K562 (cell line): ENCODE measurements at regions not wholly inside any gene's neighbourhood (a gene's known extent, or its start where the extent isn't known, plus 50 kb on each side); places are given as distances from the start of the nearest gene placed in this dataset.

Experiments used
- ATAC-seq: fragments of 200-7000 bp; cut with Tn5 transposase; 3 replicates; pipeline ENCODE4 v1.9.1; 2020; ENCODE audit warnings: moderate library complexity
- BruUV-seq: library from RNA; stranded (reverse); fragments of 400-500 nt; replicated peaks from 2 replicates; lab custom pipeline; 2021; lab: Mats Ljungman, UMichigan
- CTCF ChIA-PET: fragments of 300-600 bp; formaldehyde crosslinking; extraction: SDS; loops from one replicate; lab custom pipeline; 2021; ENCODE audit warnings: low intra/inter-chr PET ratio; lab: Yijun Ruan, JAX
- POLR2A ChIA-PET: fragments of 300-600, 350-650 bp; sonication (Branson Sonifier 250); formaldehyde crosslinking; extraction: SDS; loops from one replicate; lab custom pipeline; 2021; ENCODE audit warnings: antibody characterized with exemption, inconsistent platforms; lab: Yijun Ruan, JAX
- DNase-seq, 4 experiments: peaks; one replicate each; pipeline versions ENCODE4 v3.0.0 to v3.0.0-alpha.2; 2011 to 2018; ENCODE audit warnings: low spot score in 3 of 4, mixed read lengths in 3 of 4; ENCODE audit errors: extremely low read depth in 1 of 4
- FAIRE-seq: peaks from 2 replicates; lab custom pipeline; 2011; peaks lifted over from hg19 to GRCh38; lab: Jason Lieb, UNC
- H2AFZ ChIP-seq: 2 replicates; pipeline ENCODE4 v1.6.0; 2011; ENCODE audit warnings: low read depth, low read length, control low read depth, inconsistent platforms
- H3K27ac ChIP-seq: fragments of 200-600 bp; 3 replicates; pipeline ENCODE4 v1.8.0; 2011; ENCODE audit warnings: low read depth, mild to moderate bottlenecking, control low read depth, inconsistent platforms, low read length, moderate library complexity, mixed read lengths; ENCODE audit errors: extremely low read depth
- H3K27me3 ChIP-seq, 2 experiments: fragments of 300-600 bp in 1 of 2; 2 replicates in 1 of 2; 3 replicates in 1 of 2; pipeline versions ENCODE4 v1.6.0 to v1.8.0; 2011; ENCODE audit warnings: inconsistent platforms in 2 of 2, low read length in 2 of 2, mild to moderate bottlenecking in 1 of 2, mixed read lengths in 1 of 2, moderate library complexity in 1 of 2; ENCODE audit not compliant: control insufficient read depth in 2 of 2, insufficient read depth in 2 of 2
- H3K36me3 ChIP-seq: fragments of 300-600 bp; 3 replicates; pipeline ENCODE4 v1.8.0; 2011; ENCODE audit warnings: mild to moderate bottlenecking, low read length, inconsistent platforms; ENCODE audit not compliant: control insufficient read depth, insufficient read depth
- H3K4me1 ChIP-seq, 2 experiments: fragments of 200-600 bp in 1 of 2; replicated peaks in 1 of 2; 2 replicates in 1 of 2; 3 replicates in 1 of 2; pipeline versions ENCODE4 v1.5.1 to v1.8.0; 2011; ENCODE audit warnings: inconsistent platforms in 2 of 2, low read length in 2 of 2, mild to moderate bottlenecking in 1 of 2, mixed read lengths in 1 of 2, moderate library complexity in 1 of 2; ENCODE audit not compliant: control insufficient read depth in 2 of 2, insufficient read depth in 2 of 2
- H3K4me2 ChIP-seq: 2 replicates; pipeline ENCODE4 v1.6.1; 2011; ENCODE audit warnings: low read length, control low read depth, inconsistent platforms, mixed read lengths; ENCODE audit not compliant: insufficient read depth
- H3K4me3 ChIP-seq: fragments of 200-600 bp; sonication (generic), shearing (Covaris generic); 2 replicates; pipeline ENCODE4 v1.5.1; 2016; ENCODE audit warnings: control low read depth, inconsistent platforms
- H3K79me2 ChIP-seq: fragments of 200-600 bp; 3 replicates; pipeline ENCODE4 v1.8.0; 2011; ENCODE audit warnings: low read length, inconsistent platforms; ENCODE audit not compliant: control insufficient read depth, insufficient read depth
- H3K9ac ChIP-seq, 2 experiments: 2 replicates each; pipeline versions ENCODE4 v1.6.0 to v1.6.1; 2011; ENCODE audit warnings: low read depth in 2 of 2, low read length in 2 of 2, control low read depth in 1 of 2, inconsistent platforms in 1 of 2, mild to moderate bottlenecking in 1 of 2, mixed read lengths in 1 of 2; ENCODE audit not compliant: insufficient read depth in 1 of 2
- H3K9me1 ChIP-seq: one replicate; pipeline ENCODE4 v1.6.0; 2011; ENCODE audit warnings: inconsistent platforms, mild to moderate bottlenecking, low read length, moderate library complexity; ENCODE audit not compliant: control insufficient read depth, insufficient read depth
- H3K9me3 ChIP-seq: replicated peaks from 2 replicates; pipeline ENCODE4 v1.5.1; 2011; ENCODE audit warnings: low read depth, low read length, inconsistent platforms; ENCODE audit not compliant: control insufficient read depth, insufficient read depth
- H4K20me1 ChIP-seq: replicated peaks from 2 replicates; pipeline ENCODE4 v1.6.1; 2011; ENCODE audit warnings: low read length, inconsistent platforms, mixed read lengths; ENCODE audit not compliant: control insufficient read depth, insufficient read depth
- ETV6 ChIP-seq, 3 experiments: fragments of 150-350 bp in 1 of 3; sonication (generic) in 1 of 3; formaldehyde crosslinking in 1 of 3; IDR thresholded peaks; 2 replicates each; pipeline versions ENCODE4 v1.6.1 to v1.8.0; 2014 to 2022; ENCODE audit warnings: borderline replicate concordance in 2 of 3, low read depth in 2 of 3, antibody characterized with exemption in 1 of 3, low read length in 1 of 3, mild to moderate bottlenecking in 1 of 3, missing genetic modification reagents in 1 of 3
- FOS ChIP-seq: IDR thresholded peaks from 3 replicates; pipeline ENCODE4 v1.6.1; 2011; ENCODE audit not compliant: insufficient read length; ENCODE audit errors: extremely low read depth
- HSF4 ChIP-seq: fragments of 250-450 bp; sonication (Bioruptor Pico); IDR thresholded peaks from 2 replicates; pipeline ENCODE4 v2.1.2; 2022; ENCODE audit warnings: mild to moderate bottlenecking, moderate library complexity, borderline replicate concordance
- KLF13 ChIP-seq: fragments of 450-650 bp; IDR thresholded peaks from 2 replicates; pipeline ENCODE4 v1.6.1; 2016; ENCODE audit warnings: missing genetic modification characterization, low read depth, mild to moderate bottlenecking, missing compliant biosample characterization, moderate library complexity, borderline replicate concordance
- MAFF ChIP-seq: IDR thresholded peaks from 2 replicates; pipeline ENCODE4 v1.6.1; 2012; ENCODE audit warnings: low read length, improper control_type of control experiment
- PHTF2 ChIP-seq: fragments of 250-450 bp; sonication (Bioruptor Pico); IDR thresholded peaks from 2 replicates; pipeline ENCODE4 v1.5.0; 2021; ENCODE audit warnings: mild to moderate bottlenecking
- SRSF9 ChIP-seq: fragments of 200-400 bp; formaldehyde crosslinking; IDR thresholded peaks from 2 replicates; pipeline ENCODE4 v1.6.1; 2017; ENCODE audit warnings: low read depth, low read length, borderline replicate concordance
- ZNF830 ChIP-seq: fragments of 250-450 bp; sonication (Bioruptor Pico); IDR thresholded peaks from 2 replicates; pipeline ENCODE4 v1.5.0; 2021; ENCODE audit warnings: mild to moderate bottlenecking
- WGBS: fragments of 100-300 bp; shearing (Covaris generic); methylation state at CpG from one replicate; pipeline ENCODE4 v1.1.6; 2016; ENCODE audit warnings: low coverage, mixed read lengths; ENCODE audit not compliant: insufficient coverage; ENCODE audit errors: missing lambda C conversion rate; 5-methylcytosine and 5-hydroxymethylcytosine counted together
- in situ Hi-C: fragments of 300-500 bp; cut with MboI; formaldehyde crosslinking; loops from 4 replicates; pipeline ENCODE4 v1.15.0; 2018; ENCODE audit warnings: inconsistent platforms, mixed read lengths
- intact Hi-C: fragments of 100-400 bp; cut with micrococcal nuclease; formaldehyde crosslinking; loops from 2 replicates; pipeline ENCODE4 v1.14.2; 2022

DNA sequence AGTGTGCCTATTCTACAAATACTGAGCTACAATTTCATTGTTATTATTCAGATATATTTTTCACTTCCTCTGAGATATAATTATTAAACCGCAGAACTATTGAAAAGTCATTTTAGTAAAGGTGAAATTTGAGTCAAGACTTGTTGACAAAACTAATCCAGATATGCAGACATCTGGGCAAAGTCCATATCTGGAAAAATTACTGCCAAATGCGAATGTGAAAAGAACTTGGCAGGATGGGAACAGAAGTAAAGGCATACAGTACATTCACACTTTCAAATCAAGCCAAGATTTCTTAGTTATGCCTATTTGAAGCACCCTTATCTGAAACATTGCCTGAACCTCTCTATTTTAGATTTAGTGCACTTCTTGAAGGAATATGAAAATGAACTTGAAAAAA lies 923.6 kb downstream of the CCDC85A start:
- Histone ChIP-seq H3K27me3 (no peaks in the 10 kb centered on the region), H3K9me3 (no peaks in the 10 kb centered on the region), H3K9me1 (no peaks in the 10 kb centered on the region), H3K79me2 (no peaks in the 10 kb centered on the region), H3K36me3 (no peaks in the 10 kb centered on the region), H3K27ac (no peak overlapping the region), H3K9ac (no peak overlapping the region), H3K4me2 (no peak overlapping the region), H3K4me1 (no peaks in the 10 kb centered on the region), H3K4me3 (no peak overlapping the region), H2AFZ (no peak overlapping the region), H4K20me1 (no peaks in the 10 kb centered on the region)
- FAIRE-seq (no peak), ATAC-seq (no peak), DNase-seq (no peak)
- POLR2A ChIA-PET: no interaction called here
- CTCF ChIA-PET: no interaction called here
- in situ Hi-C loops (no loop called here), intact Hi-C loops (no loop called here)
- BruUV-seq: no TSS peak
- 0% methylated on average over 2 of the region's 2 CpGs for WGBS
- TF ChIP-seq ETV6 (IDR thresholded peaks at IDR 0.05; ENCODE audit: borderline replicate concordance in 1 of 2, low read depth in 2 of 2, low read length in 1 of 2) (no peak), ETV6 (CRISPR knock-in tag; IDR thresholded peaks at IDR 0.05; ENCODE audit: borderline replicate concordance) (no peak), HSF4 (CRISPR knock-in tag) (no peak), FOS (no peak), KLF13 (tag) (no peak), PHTF2 (CRISPR knock-in tag) (no peak), ZNF830 (no peak), MAFF (no peak), SRSF9 (no peak)
